IPS-20b (cell line): ENCODE measurements at regions not wholly inside any gene's neighbourhood (a gene's known extent, or its start where the extent isn't known, plus 50 kb on each side); places are given as distances from the start of the nearest gene placed in this dataset.

Source experiments
- H3K27ac ChIP-seq: one replicate; pipeline ENCODE4 v1.5.1; 2013; ENCODE audit warnings: low read length
- H3K27me3 ChIP-seq: 2 replicates; pipeline ENCODE4 v1.6.1; 2013; ENCODE audit warnings: mild to moderate bottlenecking, low read length, inconsistent platforms; ENCODE audit not compliant: insufficient read depth
- H3K36me3 ChIP-seq: 2 replicates; pipeline ENCODE4 v1.6.1; 2013; ENCODE audit warnings: low read depth, mild to moderate bottlenecking, inconsistent platforms, low read length, moderate library complexity; ENCODE audit not compliant: insufficient read depth
- H3K4me1 ChIP-seq: 2 replicates; pipeline ENCODE4 v1.6.1; 2013; ENCODE audit warnings: mild to moderate bottlenecking, control low read depth, inconsistent platforms, low read length, moderate library complexity; ENCODE audit not compliant: insufficient read depth
- H3K4me3 ChIP-seq: 2 replicates; pipeline ENCODE4 v1.5.1; 2013; ENCODE audit warnings: mild to moderate bottlenecking, low read length, inconsistent platforms
- H3K9ac ChIP-seq: 2 replicates; pipeline ENCODE4 v1.6.1; 2013; ENCODE audit warnings: low read depth, mild to moderate bottlenecking, inconsistent platforms, low read length, moderate library complexity
- H3K9me3 ChIP-seq: 2 replicates; pipeline ENCODE4 v1.6.1; 2013; ENCODE audit warnings: mild to moderate bottlenecking, low read depth, low read length, inconsistent platforms; ENCODE audit not compliant: insufficient read depth

GRCh38 chr5:125416055-125416454, 669.6 kb upstream of the ZNF608 start:
- Histone ChIP-seq H3K4me1 (peaks cover 31% of the 10 kb centered on the region), H3K9me3 (no peaks in the 10 kb centered on the region), H3K4me3 (no peak overlapping the region), H3K9ac (no peak overlapping the region), H3K27ac (no peak overlapping the region), H3K36me3 (no peaks in the 10 kb centered on the region), H3K27me3 (no peaks in the 10 kb centered on the region)

- no peak overlapping the region for H3K9ac ChIP-seq
- no peaks in the 10 kb centered on the region for H3K36me3 ChIP-seq
- H3K27me3 ChIP-seq, result no peaks in the 10 kb centered on the region
- H3K9me3 ChIP-seq, result no peaks in the 10 kb centered on the region
- H3K4me3 ChIP-seq, result no peak overlapping the region
- no peak overlapping the region for H3K27ac ChIP-seq
- peaks cover 7% of the 10 kb centered on the region; the same call in 1 of the 2 replicates for H3K4me1 ChIP-seq
Observed at GRCh38 chr5:125421006-125421405, 674.6 kb upstream of the ZNF608 start.

DNA sequence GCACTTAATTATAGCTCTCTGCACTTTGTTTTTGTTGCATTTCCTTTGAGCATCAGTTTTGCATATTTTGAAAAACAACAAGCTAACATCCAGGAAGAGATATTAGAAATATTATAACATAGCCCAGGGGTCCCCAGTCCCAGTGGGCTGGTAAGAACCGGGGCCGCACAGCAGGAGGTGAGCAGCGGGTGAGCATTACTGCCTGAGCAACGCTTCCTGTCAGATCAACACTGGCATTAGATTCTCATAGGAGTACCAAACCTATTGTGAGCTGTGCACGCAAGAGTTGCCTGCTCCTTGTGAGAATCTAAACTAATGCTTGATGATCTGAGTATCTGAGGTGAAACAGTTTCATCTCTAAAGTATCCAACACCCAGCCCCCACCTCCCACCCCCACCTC, 675.9 kb upstream of the ZNF608 start:
- no peaks in the 10 kb centered on the region for H3K36me3 ChIP-seq
- H3K27ac ChIP-seq, result no peak overlapping the region
- H3K4me3 ChIP-seq, result no peak overlapping the region
- H3K9me3 ChIP-seq, result no peaks in the 10 kb centered on the region
- H3K27me3 ChIP-seq, result no peaks in the 10 kb centered on the region
- H3K9ac ChIP-seq, result no peak overlapping the region
- peaks cover 7% of the 10 kb centered on the region; the same call in 1 of the 2 replicates for H3K4me1 ChIP-seq

GRCh38 chr5:125424402-125425141, 678.1 kb upstream of the ZNF608 start:
- Histone ChIP-seq H3K27me3 (no peaks in the 10 kb centered on the region), H3K27ac (no peak overlapping the region), H3K9me3 (no peaks in the 10 kb centered on the region), H3K4me3 (no peak overlapping the region), H3K36me3 (no peaks in the 10 kb centered on the region), H3K4me1 (peaks cover 7% of the 10 kb centered on the region; the same call in 1 of the 2 replicates), H3K9ac (no peak overlapping the region)

- Histone ChIP-seq H3K27ac (no peak overlapping the region), H3K4me3 (no peak overlapping the region), H3K9me3 (no peaks in the 10 kb centered on the region), H3K36me3 (no peaks in the 10 kb centered on the region), H3K9ac (no peak overlapping the region), H3K4me1 (peaks cover 5% of the 10 kb centered on the region; the same call in 1 of the 2 replicates), H3K27me3 (no peaks in the 10 kb centered on the region)
Observed at GRCh38 chr5:125429498-125429897, 683.1 kb upstream of the ZNF608 start.

GRCh38 chr5:125433457-125433856, 687.0 kb upstream of the ZNF608 start:
- Histone ChIP-seq H3K36me3 (no peaks in the 10 kb centered on the region), H3K27ac (no peak overlapping the region), H3K9me3 (no peaks in the 10 kb centered on the region), H3K9ac (no peak overlapping the region), H3K27me3 (no peaks in the 10 kb centered on the region), H3K4me3 (no peak overlapping the region), H3K4me1 (no peaks in the 10 kb centered on the region)

GRCh38 chr5:125439243-125439642, 692.8 kb upstream of the ZNF608 start:
- H3K27me3 ChIP-seq, result no peaks in the 10 kb centered on the region
- no peaks in the 10 kb centered on the region for H3K4me1 ChIP-seq
- no peak overlapping the region for H3K4me3 ChIP-seq
- H3K9me3 ChIP-seq, result no peaks in the 10 kb centered on the region
- no peaks in the 10 kb centered on the region for H3K36me3 ChIP-seq
- no peak overlapping the region for H3K9ac ChIP-seq
- no peak overlapping the region for H3K27ac ChIP-seq

GRCh38 chr5:125440905-125441304, 694.5 kb upstream of the ZNF608 start:
- H3K4me3 ChIP-seq, result no peak overlapping the region
- no peak overlapping the region for H3K27ac ChIP-seq
- H3K9ac ChIP-seq, result no peak overlapping the region
- no peaks in the 10 kb centered on the region for H3K4me1 ChIP-seq
- H3K27me3 ChIP-seq, result no peaks in the 10 kb centered on the region
- no peaks in the 10 kb centered on the region for H3K36me3 ChIP-seq
- H3K9me3 ChIP-seq, result no peaks in the 10 kb centered on the region; the same call in 1 of the 2 replicates

DNA sequence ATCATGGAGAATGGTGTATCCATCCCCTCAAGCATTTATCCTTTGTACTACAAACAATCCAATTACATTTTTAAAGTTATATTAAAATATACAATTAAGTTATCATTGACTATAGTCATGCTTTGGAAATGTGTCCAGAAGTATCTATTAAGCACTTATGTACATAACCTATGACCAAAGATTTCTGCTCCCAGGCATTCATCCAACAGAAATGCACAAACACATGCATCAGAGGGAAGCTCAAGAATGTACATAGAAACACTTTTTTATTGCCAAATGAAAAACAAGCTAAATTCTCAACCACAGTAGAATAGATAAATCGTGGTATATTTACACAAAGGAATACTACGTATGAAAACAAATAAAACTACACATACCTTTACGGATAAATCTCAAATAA, 700.5 kb upstream of the ZNF608 start:
- Histone ChIP-seq H3K9ac (no peak overlapping the region), H3K4me3 (no peak overlapping the region), H3K27me3 (no peaks in the 10 kb centered on the region), H3K4me1 (no peaks in the 10 kb centered on the region), H3K9me3 (no peaks in the 10 kb centered on the region; the same call in 1 of the 2 replicates), H3K27ac (no peak overlapping the region), H3K36me3 (no peaks in the 10 kb centered on the region)

- H3K4me1 ChIP-seq, result no peaks in the 10 kb centered on the region
- no peak overlapping the region for H3K4me3 ChIP-seq
Observed at GRCh38 chr5:125450771-125451170, 704.3 kb upstream of the ZNF608 start.

DNA sequence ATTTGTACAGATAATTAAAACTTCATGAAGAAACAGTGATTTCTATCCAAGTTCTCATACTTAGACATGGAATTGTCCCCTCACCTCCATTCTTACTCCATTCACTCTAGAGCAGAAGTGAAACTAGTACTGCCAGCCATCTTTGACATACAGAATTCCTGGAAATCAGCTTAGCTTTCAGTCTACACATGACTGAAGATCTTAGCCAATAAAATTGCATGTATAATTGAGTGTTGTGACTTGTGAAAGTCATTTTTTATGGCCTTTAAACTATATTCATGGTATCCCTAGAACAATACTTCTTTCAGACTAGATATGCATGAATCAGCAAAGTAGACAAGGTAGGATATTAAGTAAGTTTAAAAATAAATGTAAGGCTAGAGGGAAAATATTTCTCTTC, 705.2 kb upstream of the ZNF608 start:
- Histone ChIP-seq H3K36me3 (no peaks in the 10 kb centered on the region), H3K9ac (no peak overlapping the region), H3K4me1 (no peaks in the 10 kb centered on the region), H3K27ac (no peak overlapping the region), H3K4me3 (no peak overlapping the region), H3K9me3 (peaks cover under 1% of the 10 kb centered on the region; the same call in 1 of the 2 replicates), H3K27me3 (no peaks in the 10 kb centered on the region)

More at GRCh38 chr5:125450771-125451170, 704.3 kb upstream of the ZNF608 start:
- H3K9ac ChIP-seq, result no peak overlapping the region
- H3K9me3 ChIP-seq, result no peaks in the 10 kb centered on the region
- H3K36me3 ChIP-seq, result no peaks in the 10 kb centered on the region
- no peaks in the 10 kb centered on the region for H3K27me3 ChIP-seq
- H3K27ac ChIP-seq, result no peak overlapping the region

DNA sequence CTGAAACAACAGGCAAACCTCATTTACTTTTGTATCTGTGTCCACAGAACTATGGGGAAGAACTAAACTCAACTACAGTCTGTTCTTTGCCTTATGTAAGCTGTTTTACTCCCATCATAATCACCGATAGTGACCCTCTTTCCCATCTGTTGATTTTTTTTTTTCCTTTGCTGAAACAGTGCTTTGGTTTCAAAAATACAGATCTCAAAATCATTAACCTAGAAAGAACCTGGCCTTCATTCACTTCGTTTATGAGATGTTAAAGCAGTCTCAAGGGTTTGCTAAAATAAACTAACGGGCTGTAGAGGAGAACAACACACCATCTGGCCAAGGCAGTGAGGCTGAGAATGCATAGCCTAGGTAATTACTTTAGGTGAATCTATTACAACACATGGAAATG, 706.6 kb upstream of the ZNF608 start:
- Histone ChIP-seq H3K4me3 (no peak overlapping the region), H3K9me3 (peaks cover 14% of the 10 kb centered on the region; the same call in 1 of the 2 replicates), H3K4me1 (no peaks in the 10 kb centered on the region), H3K27ac (no peak overlapping the region), H3K9ac (no peak overlapping the region), H3K27me3 (no peaks in the 10 kb centered on the region), H3K36me3 (no peaks in the 10 kb centered on the region)
